ENCODE measurements at regions not wholly inside any gene's neighbourhood (a gene's known extent, or its start where the extent isn't known, plus 50 kb on each side); places are given as distances from the start of the nearest gene placed in this dataset.

GRCh38 chr4:10875144-10875799 lies 190.7 kb upstream of the CLNK start:
- Histone ChIP-seq H2BK5ac (ENCODE audit: low read depth, low read length, poor library complexity, severe bottlenecking) (no peak overlapping the region), H2BK15ac (ENCODE audit: low read depth, low read length) (no peak overlapping the region), H3K4me2 (ENCODE audit: low read depth, low read length) (no peak overlapping the region), H3K4ac (ENCODE audit: low read depth, low read length) (no peak overlapping the region), H3K27me3 (ENCODE audit: control insufficient read depth, insufficient read depth, low read length) (no peaks in the 10 kb centered on the region), H4K20me1 (ENCODE audit: insufficient read depth, low read length) (no peaks in the 10 kb centered on the region), H3K36me3 (ENCODE audit: control insufficient read depth, insufficient read depth, low read length) (no peaks in the 10 kb centered on the region), H2AFZ (replicated peaks; ENCODE audit: low read length, poor library complexity) (no peak overlapping the region), H3K9me1 (ENCODE audit: insufficient read depth, low read length) (no peaks in the 10 kb centered on the region), H4K8ac (ENCODE audit: low read depth in 2 of 2, low read length in 2 of 2) (no peak overlapping the region), H3K18ac (ENCODE audit: low read depth, low read length) (no peak overlapping the region), H3K79me1 (ENCODE audit: low read depth in 1 of 2, low read length in 2 of 2) (no peaks in the 10 kb centered on the region), H2AK5ac (ENCODE audit: low read depth, low read length) (no peak overlapping the region), H3K9me3 (ENCODE audit: control insufficient read depth, insufficient read depth, low read length) (no peaks in the 10 kb centered on the region), H2BK120ac (ENCODE audit: low read depth, low read length) (no peak overlapping the region), H3K4me3 (ENCODE audit: insufficient read depth, low read depth, low read length) (no peak overlapping the region), H3K23ac (ENCODE audit: low read depth, low read length) (no peak overlapping the region), H3K14ac (replicated peaks; ENCODE audit: low read depth, low read length) (no peak overlapping the region), H2AK9ac (replicated peaks; ENCODE audit: low read depth, low read length, poor library complexity) (no peak overlapping the region), H3K9ac (ENCODE audit: low read depth, low read length) (no peak overlapping the region), H3K56ac (ENCODE audit: extremely low read depth, insufficient read depth, low read length) (no peak overlapping the region), H2BK20ac (ENCODE audit: low read depth, low read length) (no peak overlapping the region), H3K27ac (ENCODE audit: insufficient read depth, low read length) (no peak overlapping the region), H4K91ac (ENCODE audit: insufficient read depth, low read depth, low read length) (no peak overlapping the region), H3K4me1 (ENCODE audit: control insufficient read depth, insufficient read depth, low read length) (no peaks in the 10 kb centered on the region), H4K5ac (ENCODE audit: low read depth, low read length) (no peak overlapping the region)
- in situ Hi-C loops (cut with MboI; ENCODE audit: low sequenced_read_pairs) = no loop called here
- intact Hi-C loops (cut with micrococcal nuclease) = no loop called here
- no CpG with 5 or more reads among the region's 2 CpGs for WGBS, 2 experiments (ENCODE audit: extremely low coverage in 2 of 2, insufficient read length in 1 of 2)
- BruUV-seq (replicated peaks) = no TSS peak
- ChIA-PET POLR2A (ENCODE audit: unreplicated experiment) (no interaction called here), CTCF (interaction anchor here (0.7 kb wide), 1 partner anchor 87 kb away, joined by 4 read pairs; no protein-coding TSS in a partner anchor)
- dilution Hi-C loops (cut with HindIII; ENCODE audit: low sequenced_read_pairs, unreplicated experiment) = no loop called here
- no peak for DNase-seq
- ATAC-seq (ENCODE audit: low read depth) = no peak
- no peak for TF ChIP-seq CEBPB (IDR thresholded peaks at IDR 0.05; ENCODE audit: low read depth, low read length)
- TF ChIP-seq POLR2A (IDR thresholded peaks at IDR 0.05; ENCODE audit: low read depth, low read length) = no peak

All from IMR-90 (cell line).